NB4 (cell line): ENCODE measurements at regions not wholly inside any gene's neighbourhood (a gene's known extent, or its start where the extent isn't known, plus 50 kb on each side); places are given as distances from the start of the nearest gene placed in this dataset.

Experiments used
- MYC ChIP-seq: IDR thresholded peaks from 2 replicates; pipeline ENCODE4 v1.6.1; 2011; ENCODE audit warnings: low read depth, low read length
- POLR2A ChIP-seq: IDR thresholded peaks from 2 replicates; pipeline ENCODE4 v1.6.1; 2011; ENCODE audit warnings: mild to moderate bottlenecking; ENCODE audit not compliant: insufficient read length; ENCODE audit errors: extremely low read depth
- TF ChIP-seq, protein P1 (sequence below): IDR thresholded peaks from one replicate; pipeline ENCODE4 v1.5.1; 2012; ENCODE audit warnings: low read depth, low read length
- TF ChIP-seq, protein P2 (sequence below): IDR thresholded peaks from 2 replicates; pipeline ENCODE4 v1.6.1; 2011; ENCODE audit warnings: low read depth, low read length

DNA sequence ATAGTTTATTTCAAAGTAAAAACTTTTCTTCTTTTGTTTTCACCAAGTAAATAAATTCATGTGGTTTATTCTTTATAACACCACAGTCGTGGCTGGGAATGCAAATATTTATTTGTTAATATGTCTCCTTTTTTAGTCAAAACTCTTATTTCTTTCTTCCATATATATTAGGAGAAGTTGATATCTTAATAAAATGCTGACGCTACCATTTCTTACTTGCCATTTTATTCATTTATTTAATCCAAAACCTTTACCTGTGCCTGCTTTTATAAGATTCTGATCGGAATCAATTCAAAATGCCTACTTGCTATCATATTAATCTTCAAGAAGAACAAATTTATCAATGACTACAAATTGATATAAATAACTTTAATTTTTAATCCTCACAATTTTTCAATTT lies 362.9 kb upstream of the FSIP2 start:
- TF ChIP-seq, protein P1, sequence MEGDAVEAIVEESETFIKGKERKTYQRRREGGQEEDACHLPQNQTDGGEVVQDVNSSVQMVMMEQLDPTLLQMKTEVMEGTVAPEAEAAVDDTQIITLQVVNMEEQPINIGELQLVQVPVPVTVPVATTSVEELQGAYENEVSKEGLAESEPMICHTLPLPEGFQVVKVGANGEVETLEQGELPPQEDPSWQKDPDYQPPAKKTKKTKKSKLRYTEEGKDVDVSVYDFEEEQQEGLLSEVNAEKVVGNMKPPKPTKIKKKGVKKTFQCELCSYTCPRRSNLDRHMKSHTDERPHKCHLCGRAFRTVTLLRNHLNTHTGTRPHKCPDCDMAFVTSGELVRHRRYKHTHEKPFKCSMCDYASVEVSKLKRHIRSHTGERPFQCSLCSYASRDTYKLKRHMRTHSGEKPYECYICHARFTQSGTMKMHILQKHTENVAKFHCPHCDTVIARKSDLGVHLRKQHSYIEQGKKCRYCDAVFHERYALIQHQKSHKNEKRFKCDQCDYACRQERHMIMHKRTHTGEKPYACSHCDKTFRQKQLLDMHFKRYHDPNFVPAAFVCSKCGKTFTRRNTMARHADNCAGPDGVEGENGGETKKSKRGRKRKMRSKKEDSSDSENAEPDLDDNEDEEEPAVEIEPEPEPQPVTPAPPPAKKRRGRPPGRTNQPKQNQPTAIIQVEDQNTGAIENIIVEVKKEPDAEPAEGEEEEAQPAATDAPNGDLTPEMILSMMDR = no peak
- TF ChIP-seq POLR2A = no peak
- TF ChIP-seq, protein P2, sequence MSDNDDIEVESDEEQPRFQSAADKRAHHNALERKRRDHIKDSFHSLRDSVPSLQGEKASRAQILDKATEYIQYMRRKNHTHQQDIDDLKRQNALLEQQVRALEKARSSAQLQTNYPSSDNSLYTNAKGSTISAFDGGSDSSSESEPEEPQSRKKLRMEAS = no peak
- TF ChIP-seq MYC = no peak
